ENCODE measurements at regions not wholly inside any gene's neighbourhood (a gene's known extent, or its start where the extent isn't known, plus 50 kb on each side); places are given as distances from the start of the nearest gene placed in this dataset.

DNA sequence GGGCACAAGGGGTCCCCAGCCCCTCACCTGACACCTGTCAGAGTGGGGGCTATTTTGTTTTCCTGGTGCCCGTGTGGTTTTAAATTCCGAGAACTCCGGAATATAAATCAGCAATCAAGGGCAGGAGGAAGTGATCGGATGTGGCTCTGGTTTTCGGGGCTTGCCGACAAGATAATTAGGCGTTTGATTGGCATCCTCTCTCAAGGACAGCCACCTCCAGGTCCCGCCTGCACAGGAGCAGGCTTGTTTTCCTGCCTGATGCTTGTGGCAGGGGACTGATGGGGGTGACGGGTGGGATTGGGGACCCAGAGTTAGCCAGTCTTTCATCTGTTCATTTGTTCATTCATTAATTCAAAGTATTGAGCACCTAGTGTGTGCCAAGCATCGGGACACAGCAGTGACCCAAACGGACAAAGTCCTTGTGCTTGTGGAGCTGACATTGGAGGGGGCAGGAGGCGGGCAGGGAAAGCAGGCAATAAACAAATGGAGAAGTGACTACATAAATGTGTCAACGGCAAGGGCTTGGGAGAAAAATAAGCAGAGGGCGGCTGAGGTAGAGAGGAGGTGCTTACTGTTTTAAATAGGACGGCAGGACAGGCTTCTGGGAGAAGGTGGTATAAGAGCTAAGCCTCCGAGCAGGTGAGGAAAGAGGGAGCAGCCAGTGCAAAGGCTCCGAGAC is 166.5 kb downstream of the PHETA1 start:
- WGBS, 2 donors, result 38 to 44% methylated on average over 17 of the region's 17 CpGs
- no peak overlapping the region for H3K27ac ChIP-seq
- no peak overlapping the region for H3K4me3 ChIP-seq
- H3K4me1 ChIP-seq, result peaks cover 0 to 5% (median 2%) of the 10 kb centered on the region in 4 donors
- intact Hi-C loops (cut with DNase I), result no loop called here
- TF ChIP-seq POLR2A (IDR thresholded peaks at IDR 0.05) (no peak), POLR2AphosphoS5 (IDR thresholded peaks at IDR 0.05) (no peak), EP300 (IDR thresholded peaks at IDR 0.05) (no peak)
- TF ChIP-seq, protein P1, sequence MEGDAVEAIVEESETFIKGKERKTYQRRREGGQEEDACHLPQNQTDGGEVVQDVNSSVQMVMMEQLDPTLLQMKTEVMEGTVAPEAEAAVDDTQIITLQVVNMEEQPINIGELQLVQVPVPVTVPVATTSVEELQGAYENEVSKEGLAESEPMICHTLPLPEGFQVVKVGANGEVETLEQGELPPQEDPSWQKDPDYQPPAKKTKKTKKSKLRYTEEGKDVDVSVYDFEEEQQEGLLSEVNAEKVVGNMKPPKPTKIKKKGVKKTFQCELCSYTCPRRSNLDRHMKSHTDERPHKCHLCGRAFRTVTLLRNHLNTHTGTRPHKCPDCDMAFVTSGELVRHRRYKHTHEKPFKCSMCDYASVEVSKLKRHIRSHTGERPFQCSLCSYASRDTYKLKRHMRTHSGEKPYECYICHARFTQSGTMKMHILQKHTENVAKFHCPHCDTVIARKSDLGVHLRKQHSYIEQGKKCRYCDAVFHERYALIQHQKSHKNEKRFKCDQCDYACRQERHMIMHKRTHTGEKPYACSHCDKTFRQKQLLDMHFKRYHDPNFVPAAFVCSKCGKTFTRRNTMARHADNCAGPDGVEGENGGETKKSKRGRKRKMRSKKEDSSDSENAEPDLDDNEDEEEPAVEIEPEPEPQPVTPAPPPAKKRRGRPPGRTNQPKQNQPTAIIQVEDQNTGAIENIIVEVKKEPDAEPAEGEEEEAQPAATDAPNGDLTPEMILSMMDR (IDR thresholded peaks at IDR 0.05), result no peak
- no peak for DNase-seq
- H3K9me3 ChIP-seq, result no peaks in the 10 kb centered on the region
- H3K27me3 ChIP-seq, result peaks cover 0 to 36% (median 7%) of the 10 kb centered on the region in 3 donors
- no peaks in the 10 kb centered on the region for H3K36me3 ChIP-seq

GRCh38 chr12:111201495-111202236 is 167.2 kb downstream of the PHETA1 start:
- peaks cover 0 to 36% (median 7%) of the 10 kb centered on the region in 3 donors for H3K27me3 ChIP-seq
- no peak for DNase-seq
- no peaks in the 10 kb centered on the region for H3K9me3 ChIP-seq
- WGBS, 2 donors, result 66 to 73% methylated on average over 11 of the region's 11 CpGs
- intact Hi-C loops (cut with DNase I), result no loop called here
- H3K27ac ChIP-seq, result no peak overlapping the region
- TF ChIP-seq POLR2A (IDR thresholded peaks at IDR 0.05), result no peak
- no peak for TF ChIP-seq POLR2AphosphoS5 (IDR thresholded peaks at IDR 0.05)
- H3K36me3 ChIP-seq, result no peaks in the 10 kb centered on the region
- peaks cover 0 to 5% (median 2%) of the 10 kb centered on the region in 4 donors for H3K4me1 ChIP-seq
- no peak overlapping the region for H3K4me3 ChIP-seq

DNA sequence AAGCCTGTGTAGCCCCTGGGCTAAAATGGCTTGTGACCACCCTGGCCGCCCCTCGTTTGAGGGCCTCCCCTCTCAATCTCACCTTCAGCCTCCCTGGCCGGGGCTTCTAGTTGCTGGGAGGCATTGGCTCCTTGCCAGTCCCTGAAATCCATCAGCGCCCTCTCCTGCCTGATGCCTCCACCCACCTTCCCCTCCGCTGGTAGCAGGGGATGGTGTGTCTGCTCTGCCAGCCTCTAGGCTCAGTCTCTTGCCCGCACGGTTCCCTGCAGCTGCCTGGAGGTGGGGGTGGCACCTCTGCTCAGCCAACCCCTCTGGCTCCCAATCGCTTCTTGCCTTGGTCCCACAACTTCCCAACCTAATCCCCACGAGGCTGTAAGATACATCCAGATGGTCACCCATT is 167.9 kb downstream of the PHETA1 start:
- H3K4me3 ChIP-seq, result no peak overlapping the region
- peaks cover 0 to 29% (median 7%) of the 10 kb centered on the region in 3 donors for H3K27me3 ChIP-seq
- no peaks in the 10 kb centered on the region for H3K9me3 ChIP-seq
- TF ChIP-seq POLR2A (IDR thresholded peaks at IDR 0.05), result no peak
- no peak for TF ChIP-seq POLR2AphosphoS5 (IDR thresholded peaks at IDR 0.05)
- no peak for TF ChIP-seq EP300 (IDR thresholded peaks at IDR 0.05)
- TF ChIP-seq, protein P1 (IDR thresholded peaks at IDR 0.05), result no peak
- intact Hi-C loops (cut with DNase I), result no loop called here
- no peak for DNase-seq
- H3K27ac ChIP-seq, result no peak overlapping the region
- H3K4me1 ChIP-seq, result peaks cover 0 to 5% (median 2%) of the 10 kb centered on the region in 4 donors
- WGBS, 2 donors, result 37 to 49% methylated on average over 9 of the region's 9 CpGs
- no peaks in the 10 kb centered on the region for H3K36me3 ChIP-seq

DNA sequence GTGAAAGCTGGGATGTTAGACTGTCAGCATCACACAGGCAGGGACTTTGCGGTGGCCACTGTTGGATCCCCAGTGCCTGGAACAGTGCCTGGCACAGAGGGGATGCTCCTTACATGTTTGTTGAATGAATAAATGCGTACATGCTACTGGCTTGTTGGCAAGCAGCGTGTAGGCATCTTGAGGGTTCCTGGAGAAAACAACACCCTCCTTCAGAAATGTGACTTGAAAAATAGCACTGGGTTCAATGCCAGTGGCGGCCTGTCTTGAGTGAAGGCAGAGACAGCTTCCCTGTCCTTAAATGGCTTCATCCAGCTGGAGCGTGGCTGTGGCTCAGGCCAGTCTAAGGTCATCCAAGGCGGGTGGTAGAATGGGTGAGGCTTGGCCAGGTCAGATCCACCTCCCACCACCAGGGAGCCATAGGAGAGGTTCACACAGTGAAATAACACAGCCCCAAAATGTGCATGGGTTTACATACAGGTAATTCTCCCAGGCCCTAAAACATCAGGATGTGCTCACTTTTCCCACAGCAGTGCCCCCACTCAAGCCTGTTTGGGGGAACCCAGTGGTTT is 171.4 kb downstream of the PHETA1 start:
- no peak overlapping the region for H3K4me3 ChIP-seq
- no peaks in the 10 kb centered on the region for H3K9me3 ChIP-seq
- no peaks in the 10 kb centered on the region for H3K36me3 ChIP-seq
- 72 to 82% methylated on average over 6 of the region's 6 CpGs for WGBS, 2 donors
- DNase-seq, result no peak
- H3K27ac ChIP-seq, result no peak overlapping the region
- intact Hi-C loops (cut with DNase I), result no loop called here
- H3K4me1 ChIP-seq, result no peaks in the 10 kb centered on the region
- peak in 1 of 4 donors; percentile 47 for TF ChIP-seq POLR2AphosphoS5 (IDR thresholded peaks at IDR 0.05)
- TF ChIP-seq, protein P1 (IDR thresholded peaks at IDR 0.05), result no peak
- no peak for TF ChIP-seq POLR2A (IDR thresholded peaks at IDR 0.05)
- TF ChIP-seq EP300 (IDR thresholded peaks at IDR 0.05), result no peak
- peaks cover 0 to 28% (median 7%) of the 10 kb centered on the region in 3 donors for H3K27me3 ChIP-seq

DNA sequence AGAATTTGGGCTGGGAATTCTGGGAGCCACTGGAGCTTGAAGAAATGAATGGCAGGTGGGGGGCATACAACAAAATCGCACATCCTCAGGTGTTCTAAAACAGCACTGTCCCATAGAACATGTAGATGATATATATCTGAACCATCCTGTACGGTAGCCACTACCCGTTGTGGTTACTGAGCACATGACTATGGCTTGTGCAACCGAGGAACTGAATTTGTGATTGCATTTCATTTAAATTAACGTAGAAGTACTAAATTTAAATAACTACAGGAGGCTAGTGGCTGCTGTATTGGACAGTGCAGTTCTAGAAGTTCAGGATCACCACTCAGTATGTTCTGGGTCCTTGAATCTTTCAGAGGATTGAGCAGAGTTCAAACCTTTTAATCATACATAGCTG is 172.4 kb downstream of the PHETA1 start:
- TF ChIP-seq POLR2AphosphoS5 (IDR thresholded peaks at IDR 0.05) (no peak), EP300 (IDR thresholded peaks at IDR 0.05) (no peak), POLR2A (IDR thresholded peaks at IDR 0.05) (no peak)
- TF ChIP-seq, protein P1 (IDR thresholded peaks at IDR 0.05), result no peak
- Histone ChIP-seq H3K4me1 (no peaks in the 10 kb centered on the region), H3K36me3 (no peaks in the 10 kb centered on the region), H3K4me3 (no peak overlapping the region), H3K27me3 (peaks cover 0 to 28% (median 5%) of the 10 kb centered on the region in 3 donors), H3K9me3 (no peaks in the 10 kb centered on the region), H3K27ac (no peak overlapping the region)
- WGBS, 2 donors, result 50 to 76% methylated on average over 5 of the region's 5 CpGs
- intact Hi-C loops (cut with DNase I), result no loop called here
- DNase-seq, result no peak

Measured in sigmoid colon (tissue), 6 donors.